Right lobe of liver (tissue), 4 donors: ENCODE measurements at regions not wholly inside any gene's neighbourhood (a gene's known extent, or its start where the extent isn't known, plus 50 kb on each side); places are given as distances from the start of the nearest gene placed in this dataset.

ENCODE experiments used
- CTCF ChIP-seq, 4 donors: fragments of 200-600 bp in 3 of 4; fragments of 450-650 bp in 1 of 4; IDR thresholded peaks; one replicate each; pipeline versions ENCODE4 v1.5.1 to v1.8.0; 2016 to 2022; ENCODE audit warnings: antibody characterized with exemption in 4 of 4, mild to moderate bottlenecking in 2 of 4
- POLR2A ChIP-seq: fragments of 450-650 bp; IDR thresholded peaks from one replicate; pipeline ENCODE4 v1.6.1; 2017; ENCODE audit warnings: antibody characterized with exemption, mild to moderate bottlenecking
- donor health status: DM: no; HTN: no; CAD: no.
- donor health status: DM: no; HTN: no; CAD: no.
- donor health status: DM: no; HTN: yes; CAD: no.

GRCh38 chr20:46811224-46812084 lies 83.2 kb upstream of the EYA2 start:
- TF ChIP-seq CTCF (IDR thresholded peaks at IDR 0.05), result no peak
- TF ChIP-seq POLR2A, result no peak
